GM23338 (cell line): ENCODE measurements at regions not wholly inside any gene's neighbourhood (a gene's known extent, or its start where the extent isn't known, plus 50 kb on each side); places are given as distances from the start of the nearest gene placed in this dataset.

Source experiments
- ATAC-seq: fragments of 200-7000 bp; cut with Tn5 transposase; 3 replicates; pipeline ENCODE4 v1.9.1; 2020
- DNase-seq: peaks from one replicate; pipeline ENCODE4 v3.0.0-alpha.2; 2015; ENCODE audit warnings: low spot score
- H2AFZ ChIP-seq: fragments of 200-600 bp; sonication (generic); 2 replicates; pipeline ENCODE4 v1.8.0; 2016; ENCODE audit warnings: antibody characterized with exemption, mild to moderate bottlenecking, moderate library complexity
- H3F3A ChIP-seq: fragments of 200-600 bp; sonication (generic); replicated peaks from 2 replicates; pipeline ENCODE4 v1.8.0; 2017; ENCODE audit warnings: antibody characterized with exemption, mixed run types, low read depth
- H3K27ac ChIP-seq: fragments of 200-600 bp; sonication (generic); 2 replicates; pipeline ENCODE4 v1.6.1; 2016; ENCODE audit warnings: low read depth
- H3K27me3 ChIP-seq: fragments of 200-600 bp; sonication (generic); 2 replicates; pipeline ENCODE4 v1.8.0; 2016; ENCODE audit warnings: mild to moderate bottlenecking, mixed run types, moderate library complexity; ENCODE audit not compliant: insufficient read depth
- H3K36me3 ChIP-seq: fragments of 200-600 bp; sonication (generic); 2 replicates; pipeline ENCODE4 v1.8.0; 2016; ENCODE audit warnings: mild to moderate bottlenecking; ENCODE audit not compliant: insufficient read depth
- H3K4me1 ChIP-seq: fragments of 200-600 bp; sonication (generic); 2 replicates; pipeline ENCODE4 v1.8.0; 2016; ENCODE audit warnings: mild to moderate bottlenecking, moderate library complexity; ENCODE audit not compliant: insufficient read depth
- H3K4me2 ChIP-seq: fragments of 200-600 bp; sonication (generic); 2 replicates; pipeline ENCODE4 v1.7.1; 2017; ENCODE audit warnings: mixed run types
- H3K4me3 ChIP-seq: fragments of 200-600 bp; sonication (generic); 2 replicates; pipeline ENCODE4 v1.6.1; 2016; ENCODE audit warnings: mixed run types
- H3K79me2 ChIP-seq: fragments of 200-600 bp; sonication (generic); replicated peaks from 2 replicates; pipeline ENCODE4 v1.8.0; 2017; ENCODE audit warnings: mild to moderate bottlenecking; ENCODE audit not compliant: insufficient read depth
- H3K9me2 ChIP-seq: fragments of 200-600 bp; sonication (generic); 2 replicates; pipeline ENCODE4 v1.8.0; 2017; ENCODE audit not compliant: insufficient read depth
- H4K20me1 ChIP-seq: fragments of 200-600 bp; sonication (generic); replicated peaks from 2 replicates; pipeline ENCODE4 v1.8.0; 2017; ENCODE audit warnings: mild to moderate bottlenecking; ENCODE audit not compliant: insufficient read depth
- H3K27ac Mint-ChIP-seq: 2 replicates; pipeline ENCODE4 v1.8.0; 2020; ENCODE audit warnings: inconsistent platforms, mild to moderate bottlenecking, moderate library complexity, mixed read lengths
- H3K27me3 Mint-ChIP-seq: 3 replicates; pipeline ENCODE4 v1.8.0; 2022; ENCODE audit warnings: low read depth, mild to moderate bottlenecking, moderate library complexity, mixed read lengths, inconsistent platforms; ENCODE audit not compliant: insufficient read depth, poor library complexity
- H3K36me3 Mint-ChIP-seq: 3 replicates; pipeline ENCODE4 v1.8.0; 2021; ENCODE audit warnings: low read depth, mild to moderate bottlenecking, inconsistent platforms, moderate library complexity, mixed read lengths
- H3K4me1 Mint-ChIP-seq: 3 replicates; pipeline ENCODE4 v1.8.0; 2020; ENCODE audit warnings: mild to moderate bottlenecking, inconsistent platforms, mixed read lengths
- H3K4me3 Mint-ChIP-seq: 3 replicates; pipeline ENCODE4 v1.8.0; 2021; ENCODE audit warnings: moderate library complexity, mild to moderate bottlenecking, inconsistent platforms, mixed read lengths
- H3K9me3 Mint-ChIP-seq: 3 replicates; pipeline ENCODE4 v1.8.0; 2020; ENCODE audit warnings: moderate library complexity, mild to moderate bottlenecking, inconsistent platforms, mixed read lengths
- CREB1 ChIP-seq: fragments of 250-450 bp; sonication (Bioruptor Pico); IDR thresholded peaks from 2 replicates; pipeline ENCODE4 v1.5.0; 2020; ENCODE audit warnings: low read depth, mild to moderate bottlenecking, moderate library complexity
- EZH2 ChIP-seq: fragments of 200-600 bp; sonication (generic); IDR thresholded peaks from one replicate; pipeline ENCODE4 v1.8.0; 2017; ENCODE audit warnings: antibody characterized with exemption, mild to moderate bottlenecking, low read depth; ENCODE audit not compliant: unreplicated experiment
- EZH2phosphoT487 ChIP-seq: fragments of 200-600 bp; sonication (generic); IDR thresholded peaks from one replicate; pipeline ENCODE4 v1.8.1; 2018; ENCODE audit warnings: antibody characterized with exemption; ENCODE audit not compliant: unreplicated experiment
- JUNB ChIP-seq: IDR thresholded peaks from one replicate; pipeline ENCODE4 v1.6.1; 2016; ENCODE audit warnings: antibody characterized with exemption; ENCODE audit not compliant: unreplicated experiment
- NANOG ChIP-seq: IDR thresholded peaks from 2 replicates; pipeline ENCODE4 v1.6.1; 2016; ENCODE audit warnings: antibody characterized with exemption, borderline replicate concordance
- POLR2AphosphoS5 ChIP-seq: IDR thresholded peaks from 2 replicates; pipeline ENCODE4 v1.6.1; 2016; ENCODE audit warnings: antibody characterized with exemption, low read depth
- STAT1 ChIP-seq: IDR thresholded peaks from one replicate; pipeline ENCODE4 v1.6.1; 2016; ENCODE audit warnings: antibody characterized with exemption; ENCODE audit not compliant: unreplicated experiment
- ZNF114 ChIP-seq: fragments of 250-450 bp; sonication (Bioruptor Pico); IDR thresholded peaks from 2 replicates; pipeline ENCODE4 v1.5.0; 2020; ENCODE audit warnings: mild to moderate bottlenecking, moderate library complexity
- ZNF331 ChIP-seq: fragments of 250-450 bp; sonication (Bioruptor Pico); IDR thresholded peaks from 2 replicates; pipeline ENCODE4 v1.5.0; 2020; ENCODE audit warnings: low read depth, mild to moderate bottlenecking, moderate library complexity
- TF ChIP-seq, protein P1 (sequence below): IDR thresholded peaks from 2 replicates; pipeline ENCODE4 v1.6.1; 2016; ENCODE audit warnings: antibody characterized with exemption
- TF ChIP-seq, protein P2 (sequence below), 2 experiments: fragments of 200-600 bp in 1 of 2; sonication (generic) in 1 of 2; conservative IDR thresholded peaks; 2 replicates each; pipeline versions ENCODE4 v1.5.1 to v1.6.1; 2016 to 2017; ENCODE audit warnings: antibody characterized with exemption in 2 of 2, low read depth in 2 of 2, mild to moderate bottlenecking in 2 of 2, moderate library complexity in 1 of 2
- TF ChIP-seq, protein P3 (sequence below): IDR thresholded peaks from one replicate; pipeline ENCODE4 v1.6.1; 2018; ENCODE audit warnings: antibody characterized with exemption; ENCODE audit not compliant: unreplicated experiment
- TF ChIP-seq, protein P4 (sequence below): fragments of 250-450 bp; sonication (Bioruptor Pico); IDR thresholded peaks from 2 replicates; pipeline ENCODE4 v1.5.0; 2020; ENCODE audit warnings: mild to moderate bottlenecking, moderate library complexity

DNA sequence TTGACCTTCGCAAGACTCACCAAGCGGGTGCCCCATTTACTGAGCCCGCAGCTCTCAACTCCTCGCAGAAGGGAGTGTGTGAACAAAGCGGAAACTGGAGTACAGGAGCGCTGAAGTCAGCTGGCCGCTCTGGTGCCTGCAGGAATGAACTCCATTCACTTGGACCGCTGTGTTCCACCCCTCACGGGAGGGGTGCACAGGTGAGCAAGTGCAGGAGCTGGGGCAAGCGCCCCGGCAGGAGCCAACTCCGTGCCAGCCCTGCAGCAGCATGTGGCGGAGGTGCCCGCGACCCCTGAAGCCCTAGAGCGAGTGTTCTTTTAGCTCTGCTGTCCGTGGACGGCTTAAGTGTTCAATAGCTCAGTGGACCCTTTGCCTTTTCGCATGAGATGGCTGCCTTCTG, 471.6 kb upstream of the ADGRL4 start:
- H3K27ac ChIP-seq = no peak overlapping the region
- ATAC-seq (no peak), DNase-seq (no peak)
- H3K9me3 Mint-ChIP-seq = peaks cover 13% of the 10 kb centered on the region
- no peak overlapping the region for H3K27ac Mint-ChIP-seq
- peaks cover 1% of the 10 kb centered on the region for H3K27me3 Mint-ChIP-seq
- no peaks in the 10 kb centered on the region for H3K27me3 ChIP-seq
- H3K79me2 ChIP-seq = no peaks in the 10 kb centered on the region
- H3K4me1 Mint-ChIP-seq = peaks cover 6% of the 10 kb centered on the region; the same call in 2 of the 3 replicates
- H4K20me1 ChIP-seq = no peaks in the 10 kb centered on the region
- H3K4me3 ChIP-seq = no peak overlapping the region
- TF ChIP-seq, protein P1, sequence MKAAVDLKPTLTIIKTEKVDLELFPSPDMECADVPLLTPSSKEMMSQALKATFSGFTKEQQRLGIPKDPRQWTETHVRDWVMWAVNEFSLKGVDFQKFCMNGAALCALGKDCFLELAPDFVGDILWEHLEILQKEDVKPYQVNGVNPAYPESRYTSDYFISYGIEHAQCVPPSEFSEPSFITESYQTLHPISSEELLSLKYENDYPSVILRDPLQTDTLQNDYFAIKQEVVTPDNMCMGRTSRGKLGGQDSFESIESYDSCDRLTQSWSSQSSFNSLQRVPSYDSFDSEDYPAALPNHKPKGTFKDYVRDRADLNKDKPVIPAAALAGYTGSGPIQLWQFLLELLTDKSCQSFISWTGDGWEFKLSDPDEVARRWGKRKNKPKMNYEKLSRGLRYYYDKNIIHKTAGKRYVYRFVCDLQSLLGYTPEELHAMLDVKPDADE = no peak
- no peak for TF ChIP-seq ZNF331 (CRISPR knock-in tag)
- TF ChIP-seq, protein P2, sequence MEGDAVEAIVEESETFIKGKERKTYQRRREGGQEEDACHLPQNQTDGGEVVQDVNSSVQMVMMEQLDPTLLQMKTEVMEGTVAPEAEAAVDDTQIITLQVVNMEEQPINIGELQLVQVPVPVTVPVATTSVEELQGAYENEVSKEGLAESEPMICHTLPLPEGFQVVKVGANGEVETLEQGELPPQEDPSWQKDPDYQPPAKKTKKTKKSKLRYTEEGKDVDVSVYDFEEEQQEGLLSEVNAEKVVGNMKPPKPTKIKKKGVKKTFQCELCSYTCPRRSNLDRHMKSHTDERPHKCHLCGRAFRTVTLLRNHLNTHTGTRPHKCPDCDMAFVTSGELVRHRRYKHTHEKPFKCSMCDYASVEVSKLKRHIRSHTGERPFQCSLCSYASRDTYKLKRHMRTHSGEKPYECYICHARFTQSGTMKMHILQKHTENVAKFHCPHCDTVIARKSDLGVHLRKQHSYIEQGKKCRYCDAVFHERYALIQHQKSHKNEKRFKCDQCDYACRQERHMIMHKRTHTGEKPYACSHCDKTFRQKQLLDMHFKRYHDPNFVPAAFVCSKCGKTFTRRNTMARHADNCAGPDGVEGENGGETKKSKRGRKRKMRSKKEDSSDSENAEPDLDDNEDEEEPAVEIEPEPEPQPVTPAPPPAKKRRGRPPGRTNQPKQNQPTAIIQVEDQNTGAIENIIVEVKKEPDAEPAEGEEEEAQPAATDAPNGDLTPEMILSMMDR (conservative IDR thresholded peaks at IDR 0.05; ENCODE audit: low read depth in 2 of 2) = no peak
- no peak for TF ChIP-seq EZH2
- TF ChIP-seq, protein P3, sequence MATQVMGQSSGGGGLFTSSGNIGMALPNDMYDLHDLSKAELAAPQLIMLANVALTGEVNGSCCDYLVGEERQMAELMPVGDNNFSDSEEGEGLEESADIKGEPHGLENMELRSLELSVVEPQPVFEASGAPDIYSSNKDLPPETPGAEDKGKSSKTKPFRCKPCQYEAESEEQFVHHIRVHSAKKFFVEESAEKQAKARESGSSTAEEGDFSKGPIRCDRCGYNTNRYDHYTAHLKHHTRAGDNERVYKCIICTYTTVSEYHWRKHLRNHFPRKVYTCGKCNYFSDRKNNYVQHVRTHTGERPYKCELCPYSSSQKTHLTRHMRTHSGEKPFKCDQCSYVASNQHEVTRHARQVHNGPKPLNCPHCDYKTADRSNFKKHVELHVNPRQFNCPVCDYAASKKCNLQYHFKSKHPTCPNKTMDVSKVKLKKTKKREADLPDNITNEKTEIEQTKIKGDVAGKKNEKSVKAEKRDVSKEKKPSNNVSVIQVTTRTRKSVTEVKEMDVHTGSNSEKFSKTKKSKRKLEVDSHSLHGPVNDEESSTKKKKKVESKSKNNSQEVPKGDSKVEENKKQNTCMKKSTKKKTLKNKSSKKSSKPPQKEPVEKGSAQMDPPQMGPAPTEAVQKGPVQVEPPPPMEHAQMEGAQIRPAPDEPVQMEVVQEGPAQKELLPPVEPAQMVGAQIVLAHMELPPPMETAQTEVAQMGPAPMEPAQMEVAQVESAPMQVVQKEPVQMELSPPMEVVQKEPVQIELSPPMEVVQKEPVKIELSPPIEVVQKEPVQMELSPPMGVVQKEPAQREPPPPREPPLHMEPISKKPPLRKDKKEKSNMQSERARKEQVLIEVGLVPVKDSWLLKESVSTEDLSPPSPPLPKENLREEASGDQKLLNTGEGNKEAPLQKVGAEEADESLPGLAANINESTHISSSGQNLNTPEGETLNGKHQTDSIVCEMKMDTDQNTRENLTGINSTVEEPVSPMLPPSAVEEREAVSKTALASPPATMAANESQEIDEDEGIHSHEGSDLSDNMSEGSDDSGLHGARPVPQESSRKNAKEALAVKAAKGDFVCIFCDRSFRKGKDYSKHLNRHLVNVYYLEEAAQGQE = no peak
- TF ChIP-seq NANOG = no peak
- no peak for TF ChIP-seq JUNB
- no peak for TF ChIP-seq ZNF114 (CRISPR knock-in tag)
- TF ChIP-seq POLR2AphosphoS5 = no peak
- no peak for TF ChIP-seq CREB1
- TF ChIP-seq, protein P4, sequence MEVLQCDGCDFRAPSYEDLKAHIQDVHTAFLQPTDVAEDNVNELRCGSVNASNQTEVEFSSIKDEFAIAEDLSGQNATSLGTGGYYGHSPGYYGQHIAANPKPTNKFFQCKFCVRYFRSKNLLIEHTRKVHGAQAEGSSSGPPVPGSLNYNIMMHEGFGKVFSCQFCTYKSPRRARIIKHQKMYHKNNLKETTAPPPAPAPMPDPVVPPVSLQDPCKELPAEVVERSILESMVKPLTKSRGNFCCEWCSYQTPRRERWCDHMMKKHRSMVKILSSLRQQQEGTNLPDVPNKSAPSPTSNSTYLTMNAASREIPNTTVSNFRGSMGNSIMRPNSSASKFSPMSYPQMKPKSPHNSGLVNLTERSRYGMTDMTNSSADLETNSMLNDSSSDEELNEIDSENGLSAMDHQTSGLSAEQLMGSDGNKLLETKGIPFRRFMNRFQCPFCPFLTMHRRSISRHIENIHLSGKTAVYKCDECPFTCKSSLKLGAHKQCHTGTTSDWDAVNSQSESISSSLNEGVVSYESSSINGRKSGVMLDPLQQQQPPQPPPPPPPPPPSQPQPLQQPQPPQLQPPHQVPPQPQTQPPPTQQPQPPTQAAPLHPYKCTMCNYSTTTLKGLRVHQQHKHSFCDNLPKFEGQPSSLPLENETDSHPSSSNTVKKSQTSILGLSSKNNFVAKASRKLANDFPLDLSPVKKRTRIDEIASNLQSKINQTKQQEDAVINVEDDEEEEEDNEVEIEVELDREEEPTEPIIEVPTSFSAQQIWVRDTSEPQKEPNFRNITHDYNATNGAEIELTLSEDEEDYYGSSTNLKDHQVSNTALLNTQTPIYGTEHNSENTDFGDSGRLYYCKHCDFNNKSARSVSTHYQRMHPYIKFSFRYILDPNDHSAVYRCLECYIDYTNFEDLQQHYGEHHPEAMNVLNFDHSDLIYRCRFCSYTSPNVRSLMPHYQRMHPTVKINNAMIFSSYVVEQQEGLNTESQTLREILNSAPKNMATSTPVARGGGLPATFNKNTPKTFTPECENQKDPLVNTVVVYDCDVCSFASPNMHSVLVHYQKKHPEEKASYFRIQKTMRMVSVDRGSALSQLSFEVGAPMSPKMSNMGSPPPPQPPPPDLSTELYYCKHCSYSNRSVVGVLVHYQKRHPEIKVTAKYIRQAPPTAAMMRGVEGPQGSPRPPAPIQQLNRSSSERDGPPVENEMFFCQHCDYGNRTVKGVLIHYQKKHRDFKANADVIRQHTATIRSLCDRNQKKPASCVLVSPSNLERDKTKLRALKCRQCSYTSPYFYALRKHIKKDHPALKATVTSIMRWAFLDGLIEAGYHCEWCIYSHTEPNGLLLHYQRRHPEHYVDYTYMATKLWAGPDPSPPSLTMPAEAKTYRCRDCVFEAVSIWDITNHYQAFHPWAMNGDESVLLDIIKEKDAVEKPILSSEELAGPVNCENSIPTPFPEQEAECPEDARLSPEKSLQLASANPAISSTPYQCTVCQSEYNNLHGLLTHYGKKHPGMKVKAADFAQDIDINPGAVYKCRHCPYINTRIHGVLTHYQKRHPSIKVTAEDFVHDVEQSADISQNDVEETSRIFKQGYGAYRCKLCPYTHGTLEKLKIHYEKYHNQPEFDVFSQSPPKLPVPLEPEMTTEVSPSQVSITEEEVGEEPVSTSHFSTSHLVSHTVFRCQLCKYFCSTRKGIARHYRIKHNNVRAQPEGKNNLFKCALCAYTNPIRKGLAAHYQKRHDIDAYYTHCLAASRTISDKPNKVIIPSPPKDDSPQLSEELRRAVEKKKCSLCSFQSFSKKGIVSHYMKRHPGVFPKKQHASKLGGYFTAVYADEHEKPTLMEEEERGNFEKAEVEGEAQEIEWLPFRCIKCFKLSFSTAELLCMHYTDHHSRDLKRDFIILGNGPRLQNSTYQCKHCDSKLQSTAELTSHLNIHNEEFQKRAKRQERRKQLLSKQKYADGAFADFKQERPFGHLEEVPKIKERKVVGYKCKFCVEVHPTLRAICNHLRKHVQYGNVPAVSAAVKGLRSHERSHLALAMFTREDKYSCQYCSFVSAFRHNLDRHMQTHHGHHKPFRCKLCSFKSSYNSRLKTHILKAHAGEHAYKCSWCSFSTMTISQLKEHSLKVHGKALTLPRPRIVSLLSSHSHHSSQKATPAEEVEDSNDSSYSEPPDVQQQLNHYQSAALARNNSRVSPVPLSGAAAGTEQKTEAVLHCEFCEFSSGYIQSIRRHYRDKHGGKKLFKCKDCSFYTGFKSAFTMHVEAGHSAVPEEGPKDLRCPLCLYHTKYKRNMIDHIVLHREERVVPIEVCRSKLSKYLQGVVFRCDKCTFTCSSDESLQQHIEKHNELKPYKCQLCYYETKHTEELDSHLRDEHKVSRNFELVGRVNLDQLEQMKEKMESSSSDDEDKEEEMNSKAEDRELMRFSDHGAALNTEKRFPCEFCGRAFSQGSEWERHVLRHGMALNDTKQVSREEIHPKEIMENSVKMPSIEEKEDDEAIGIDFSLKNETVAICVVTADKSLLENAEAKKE (CRISPR knock-in tag) = no peak
- TF ChIP-seq STAT1 = no peak
- no peak for TF ChIP-seq EZH2phosphoT487
- no peaks in the 10 kb centered on the region for H3K4me1 ChIP-seq
- H2AFZ ChIP-seq = peak overlapping the region; percentile 54; the same call in 1 of the 2 replicates
- no peaks in the 10 kb centered on the region for H3F3A ChIP-seq
- H3K36me3 ChIP-seq = no peaks in the 10 kb centered on the region
- H3K9me2 ChIP-seq = no peaks in the 10 kb centered on the region; the same call in 1 of the 2 replicates
- H3K4me2 ChIP-seq = no peak overlapping the region
- no peak overlapping the region for H3K4me3 Mint-ChIP-seq
- H3K36me3 Mint-ChIP-seq = peaks cover 26% of the 10 kb centered on the region; the same call in 2 of the 3 replicates
